GM21529 (cell line): ENCODE measurements at regions not wholly inside any gene's neighbourhood (a gene's known extent, or its start where the extent isn't known, plus 50 kb on each side); places are given as distances from the start of the nearest gene placed in this dataset.

Experiments used
- ATAC-seq: cut with Tn5 transposase; IDR thresholded peaks from one replicate; pipeline ENCODE4 v1.9.1; 2021; ENCODE audit not compliant: unreplicated experiment

DNA sequence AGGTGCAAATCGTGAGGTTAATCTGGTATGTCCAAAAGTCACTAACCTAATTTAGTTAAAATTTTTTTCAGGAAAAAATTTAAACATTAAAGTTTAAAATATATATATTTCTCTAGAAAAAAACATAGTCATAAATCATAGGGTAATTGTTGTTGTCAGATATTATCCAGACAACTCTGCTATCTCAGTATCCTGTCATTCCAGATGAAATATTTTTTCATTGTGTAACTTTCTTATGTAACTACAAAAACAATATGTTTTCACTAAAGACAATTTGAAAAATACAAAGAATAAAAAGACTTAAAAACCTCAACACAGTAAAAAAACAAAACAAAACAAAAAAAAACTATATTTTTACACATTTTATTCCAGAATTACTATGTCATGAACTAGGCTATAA lies 57.6 kb downstream of the TENT5A start:
- ATAC-seq = no peak

DNA sequence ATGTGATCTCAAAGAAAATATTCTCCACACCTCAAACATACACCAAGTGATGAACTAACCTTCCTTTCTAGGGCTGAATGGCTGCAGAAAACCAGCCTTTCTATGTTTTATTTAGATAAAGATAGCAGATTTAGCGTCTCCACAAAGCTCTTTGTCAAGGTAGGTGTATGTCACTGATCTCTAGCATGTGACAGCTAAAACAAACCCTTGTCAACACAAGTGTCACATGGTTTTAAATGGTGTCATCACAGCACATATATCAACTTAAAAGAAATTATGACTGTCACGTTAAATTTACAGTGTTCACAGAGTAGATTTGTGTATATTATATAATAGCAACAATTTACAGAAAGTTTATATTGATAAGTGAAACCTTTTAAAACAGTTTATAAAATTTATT lies 58.3 kb downstream of the TENT5A start:
- ATAC-seq = no peak

DNA sequence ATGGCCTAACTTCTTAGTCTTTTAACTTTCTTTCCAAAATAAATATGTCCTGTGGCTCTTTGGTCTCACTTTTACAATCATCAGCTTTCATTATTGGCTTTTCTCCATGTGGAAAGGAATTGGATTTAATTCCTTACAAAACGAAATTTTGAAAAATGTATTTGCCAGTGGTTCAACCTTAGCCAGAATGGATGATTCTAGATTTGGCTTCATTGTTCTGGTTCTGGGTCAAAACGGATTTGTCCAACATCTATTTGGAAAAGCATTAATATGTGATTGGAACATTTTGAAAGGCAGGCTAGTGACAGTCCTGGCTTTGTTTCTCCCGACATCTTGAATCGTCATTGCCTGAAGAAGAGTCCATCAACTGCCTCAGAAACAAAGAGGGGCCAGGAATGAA lies 59.2 kb downstream of the TENT5A start:
- no peak for ATAC-seq

DNA sequence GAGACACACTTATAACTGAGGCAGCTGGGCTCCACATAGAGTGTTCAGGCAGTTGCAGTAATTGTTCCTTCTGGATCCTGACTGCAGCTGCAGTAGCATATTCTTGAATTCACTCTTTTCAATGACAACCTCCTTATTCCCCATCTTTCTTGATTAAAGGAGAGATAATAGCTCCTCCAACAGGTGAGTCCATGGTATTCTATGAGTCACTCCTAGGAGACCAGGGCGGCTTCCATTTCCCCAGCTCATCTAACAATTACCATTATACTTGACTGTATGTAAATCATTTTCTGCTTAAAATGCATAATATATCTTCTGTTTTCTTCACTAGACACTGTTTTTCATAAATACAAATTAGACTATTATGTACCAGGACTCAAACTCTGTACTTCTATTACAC lies 62.4 kb downstream of the TENT5A start:
- ATAC-seq = no peak

DNA sequence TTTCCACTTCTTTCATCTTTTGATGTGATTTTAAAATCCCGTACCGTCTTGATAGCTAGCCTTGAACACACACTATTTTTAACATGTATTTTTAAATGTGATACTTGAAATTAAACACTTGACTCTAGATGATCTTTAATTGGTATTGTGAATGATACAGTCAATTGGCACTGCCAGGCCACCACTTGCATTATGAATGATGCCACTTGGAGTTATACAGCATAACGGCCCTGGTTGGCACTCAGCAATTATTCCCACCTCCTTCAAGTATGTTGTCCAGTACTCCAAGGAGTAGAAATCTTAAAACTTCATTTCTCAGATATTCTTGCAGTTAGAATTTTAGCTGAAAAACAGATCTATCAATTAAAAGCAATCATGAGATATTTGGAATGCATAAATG lies 62.9 kb downstream of the TENT5A start:
- ATAC-seq = no peak

DNA sequence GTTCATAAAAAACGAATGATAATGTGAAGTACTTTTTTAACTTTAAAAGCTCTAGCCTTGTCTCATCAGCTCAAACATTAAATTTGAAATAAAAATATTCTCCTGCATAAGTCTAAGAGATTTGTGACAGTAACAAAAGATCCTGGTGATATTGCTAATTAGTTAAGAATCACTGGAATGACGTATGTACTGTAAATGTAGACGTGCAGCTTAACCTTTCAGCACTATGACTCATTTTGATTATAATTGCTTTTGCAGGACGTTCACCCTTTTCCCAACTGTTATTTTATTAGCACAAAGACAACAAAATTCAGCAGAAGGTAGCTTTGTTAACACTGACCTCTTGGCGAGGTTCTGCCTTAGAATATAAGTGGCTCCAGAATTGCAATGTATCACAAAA lies 68.6 kb downstream of the TENT5A start:
- ATAC-seq = no peak

DNA sequence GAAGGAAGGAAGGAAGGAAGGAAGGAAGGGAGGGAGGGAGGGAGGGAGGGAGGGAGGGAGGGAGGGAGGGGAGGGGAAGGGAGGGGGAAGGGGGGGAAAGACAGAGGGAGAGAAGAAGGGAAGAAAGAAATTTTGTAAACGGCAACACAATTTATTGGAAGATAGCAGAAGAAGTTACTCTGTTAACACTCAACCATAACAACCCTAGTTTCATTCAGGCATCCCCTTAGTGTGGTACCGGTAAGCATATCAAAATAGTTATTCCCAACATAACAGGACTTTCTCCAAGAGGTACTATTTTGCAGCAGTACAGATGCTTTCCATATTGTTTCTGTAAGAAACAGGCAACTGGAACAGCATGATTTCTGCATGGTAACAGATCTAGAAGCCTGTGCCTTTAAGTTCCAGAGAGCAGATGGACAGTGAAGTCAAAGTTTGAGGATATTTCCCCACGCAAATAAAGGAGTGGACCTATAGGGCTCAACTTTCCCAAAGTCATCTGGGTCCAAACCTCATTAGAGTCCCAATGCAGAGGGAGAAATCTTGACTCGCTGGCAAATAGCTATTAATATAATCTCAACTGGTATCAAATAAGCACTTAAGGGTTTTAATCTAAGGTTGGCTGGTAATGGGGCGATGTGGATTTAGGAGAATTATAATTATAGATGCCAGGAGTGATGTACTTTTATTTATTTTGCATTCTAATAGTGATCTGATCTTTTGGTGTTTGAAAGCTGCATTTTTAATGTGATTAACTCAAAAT lies 69.4 kb downstream of the TENT5A start:
- no peak for ATAC-seq

DNA sequence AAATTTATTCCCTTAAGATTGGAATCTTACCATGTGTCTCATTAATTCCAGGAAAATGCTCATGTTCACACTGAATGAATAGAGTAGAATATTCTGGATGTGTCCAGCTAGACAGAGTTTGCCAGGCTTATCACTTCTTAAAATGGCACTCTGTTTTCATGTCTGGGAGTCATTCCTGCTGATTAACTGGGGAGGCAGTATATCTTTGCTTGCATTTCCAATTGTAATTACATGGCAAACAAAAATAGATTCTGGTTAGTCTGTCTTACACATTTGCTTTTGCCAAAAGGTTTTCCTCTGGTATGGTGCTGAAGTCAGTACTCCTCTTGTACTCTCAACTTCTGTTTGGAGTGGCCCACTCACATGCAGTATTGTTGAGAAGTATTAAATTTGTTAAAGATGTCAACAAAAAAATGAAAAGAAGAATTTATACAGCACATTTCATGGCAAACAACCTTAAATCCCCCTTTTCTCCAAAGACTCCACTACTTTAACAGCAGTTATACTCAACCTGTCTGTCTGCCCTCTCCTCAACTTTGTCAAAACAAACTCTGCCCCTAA lies 70.2 kb downstream of the TENT5A start:
- ATAC-seq = no peak

DNA sequence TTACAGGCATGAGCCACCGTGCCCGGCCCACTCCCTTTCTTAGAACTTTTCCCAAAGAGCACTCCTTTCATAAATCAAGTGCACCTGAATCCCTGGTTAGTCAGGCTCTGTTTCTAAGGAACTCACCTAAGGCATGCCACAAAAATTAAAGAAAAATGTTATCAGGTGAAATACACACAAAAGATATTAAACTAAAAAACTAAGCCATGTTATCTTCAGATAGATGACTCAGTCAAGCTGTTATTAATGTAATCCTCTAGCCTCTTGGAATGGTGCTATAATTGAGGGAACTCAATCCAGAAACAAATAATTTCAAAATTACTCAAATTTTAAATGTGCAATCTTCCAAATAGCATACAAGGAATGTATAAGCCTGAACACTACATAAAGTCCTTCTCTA lies 83.0 kb downstream of the TENT5A start:
- ATAC-seq = no peak

DNA sequence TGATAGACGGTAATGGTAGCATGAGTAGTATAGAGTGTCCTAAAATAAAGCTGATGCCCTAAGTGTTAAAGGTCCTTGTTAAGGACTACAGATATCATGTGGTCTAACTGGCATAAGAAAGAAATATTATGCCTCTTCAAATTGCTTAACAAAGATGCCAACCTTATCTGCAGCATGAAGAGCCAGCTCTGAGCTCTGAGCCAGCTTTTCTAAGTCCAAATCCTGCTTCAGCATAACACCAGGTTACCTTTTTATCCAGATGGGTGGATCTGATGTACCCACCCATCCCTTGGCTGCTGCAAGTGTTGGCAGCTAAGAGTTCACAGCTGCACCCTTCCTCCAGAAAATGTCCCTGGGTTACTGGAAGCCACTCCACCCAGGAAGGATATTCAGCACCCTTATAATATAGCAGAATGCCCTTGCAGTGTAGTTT lies 83.8 kb downstream of the TENT5A start:
- ATAC-seq = no peak

DNA sequence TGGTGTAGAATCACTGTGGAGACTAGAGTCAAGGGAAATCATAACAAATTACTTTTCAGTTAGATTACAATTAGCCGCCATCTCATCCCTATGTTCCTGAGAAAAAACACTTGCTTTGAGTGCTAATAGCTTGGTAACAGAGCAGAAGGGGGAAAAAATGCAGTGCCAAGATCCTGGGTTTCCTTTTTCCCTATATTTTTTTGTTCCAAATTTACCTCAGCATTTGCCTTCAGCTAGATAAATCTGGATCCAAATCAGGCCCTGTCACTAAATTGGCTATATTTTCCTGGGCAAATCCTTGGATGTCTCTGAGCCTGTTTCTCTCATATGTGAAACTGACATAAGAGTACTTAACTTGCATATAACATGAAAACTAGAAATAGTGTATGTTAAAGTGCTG lies 86.0 kb downstream of the TENT5A start:
- no peak for ATAC-seq

DNA sequence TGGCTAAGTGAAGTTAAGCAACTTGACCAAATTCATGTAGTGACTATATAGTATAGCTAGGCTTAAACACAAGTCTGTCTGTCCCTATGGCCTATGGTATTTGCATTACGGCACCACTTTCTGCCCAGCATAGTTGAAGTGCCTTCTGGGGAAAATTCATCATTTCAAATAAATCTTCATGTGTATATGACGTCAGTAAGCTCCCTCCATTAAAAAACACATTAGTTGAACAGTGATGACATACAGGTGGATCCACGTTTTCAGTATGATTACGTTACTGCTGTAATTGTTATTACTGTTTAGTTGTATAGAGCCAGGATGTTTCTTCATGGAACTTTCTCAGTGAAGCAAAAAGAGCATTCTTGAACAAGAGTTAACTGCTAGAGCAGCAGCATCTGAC lies 96.2 kb downstream of the TENT5A start:
- ATAC-seq = no peak

DNA sequence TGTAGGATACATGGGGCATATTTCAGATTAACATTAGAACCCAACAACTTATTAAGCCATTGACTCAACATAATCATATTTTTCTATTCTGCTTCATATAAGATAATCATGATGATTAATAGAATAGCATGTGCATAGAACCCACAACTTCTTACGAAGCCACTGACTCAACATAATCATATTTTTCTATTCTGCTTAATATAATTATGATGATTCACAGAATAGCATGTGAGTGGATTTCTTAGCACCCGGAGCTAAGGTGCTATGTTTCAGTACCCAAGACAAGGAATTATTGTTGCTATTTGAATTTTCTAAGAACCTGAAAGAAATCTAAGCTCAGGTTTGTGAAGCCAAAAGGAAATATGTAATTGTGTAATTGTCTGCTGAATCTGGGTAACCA lies 96.8 kb downstream of the TENT5A start:
- ATAC-seq = no peak

DNA sequence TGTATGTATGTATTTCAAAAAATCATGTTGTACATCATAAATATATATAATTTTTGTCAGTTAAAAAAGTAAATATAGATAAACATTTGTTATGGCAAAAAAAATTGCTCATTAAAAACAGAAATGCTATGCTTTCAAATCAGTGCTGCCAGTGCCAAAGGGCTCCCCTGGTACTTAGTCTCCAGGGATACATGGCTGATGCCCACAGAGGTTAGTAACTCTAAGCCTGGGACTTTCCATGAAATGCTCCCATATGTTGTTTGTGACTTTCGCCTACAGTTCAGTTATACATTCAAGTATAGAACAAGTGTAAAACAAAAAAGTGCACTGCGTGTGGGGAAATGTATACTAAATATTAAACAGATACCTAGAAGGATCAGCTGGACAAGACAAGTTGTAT lies 104.0 kb downstream of the TENT5A start:
- ATAC-seq = no peak

DNA sequence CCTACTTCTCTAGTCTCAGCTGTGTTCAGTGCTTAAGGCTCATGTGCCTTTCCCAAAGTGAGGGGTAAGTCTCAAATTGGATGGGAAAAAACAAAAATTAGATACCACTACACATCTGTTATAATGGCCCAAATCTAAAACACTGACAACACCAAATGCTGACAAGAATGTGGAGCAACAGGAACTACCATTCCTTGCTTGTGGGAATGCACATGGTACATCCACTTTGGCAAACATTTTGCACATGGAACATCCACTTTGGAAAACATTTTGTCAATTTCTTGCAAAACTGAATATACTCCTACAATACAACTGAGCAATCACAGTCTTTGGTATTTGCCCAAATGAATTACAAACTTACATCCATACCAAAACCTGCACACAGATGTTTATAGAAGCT lies 109.3 kb downstream of the TENT5A start:
- no peak for ATAC-seq

DNA sequence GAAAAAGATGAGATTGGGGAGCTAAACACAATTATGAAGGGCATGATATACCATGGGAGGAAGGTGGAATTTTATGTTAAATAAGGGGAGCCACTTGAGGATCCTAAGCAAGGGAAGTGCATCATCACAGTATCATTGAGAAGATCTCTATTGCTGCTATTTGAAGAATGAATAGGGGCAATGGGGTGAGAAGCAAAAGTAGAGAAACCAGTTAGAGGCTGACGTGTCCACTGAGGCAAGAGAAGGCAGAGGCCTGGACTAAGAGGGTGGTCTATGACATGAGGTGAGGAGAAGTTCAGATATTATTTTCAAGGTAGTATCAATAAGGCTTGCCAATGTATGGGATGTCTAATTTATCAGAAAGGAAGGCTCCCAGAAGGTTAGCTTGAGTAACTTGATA lies 111.6 kb downstream of the TENT5A start:
- no peak for ATAC-seq

DNA sequence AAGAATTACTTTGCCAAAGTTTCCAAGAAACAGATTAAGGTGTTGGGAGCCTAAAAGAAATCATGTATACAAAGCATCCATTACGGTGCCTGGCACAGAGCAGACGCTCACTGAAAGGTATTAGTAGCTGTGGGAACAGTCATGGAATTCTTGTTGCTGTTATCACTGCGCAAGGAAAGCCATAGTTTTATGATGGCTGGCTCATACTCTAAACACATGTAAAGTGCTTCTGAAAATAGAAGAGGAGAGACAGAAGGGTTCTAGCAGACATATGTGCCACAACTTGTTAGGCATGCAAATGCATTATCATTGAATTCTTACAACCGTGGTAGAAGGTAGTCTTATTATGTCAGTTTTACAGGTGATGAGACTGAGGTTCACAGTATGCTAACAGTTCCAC lies 112.4 kb downstream of the TENT5A start:
- no peak for ATAC-seq

DNA sequence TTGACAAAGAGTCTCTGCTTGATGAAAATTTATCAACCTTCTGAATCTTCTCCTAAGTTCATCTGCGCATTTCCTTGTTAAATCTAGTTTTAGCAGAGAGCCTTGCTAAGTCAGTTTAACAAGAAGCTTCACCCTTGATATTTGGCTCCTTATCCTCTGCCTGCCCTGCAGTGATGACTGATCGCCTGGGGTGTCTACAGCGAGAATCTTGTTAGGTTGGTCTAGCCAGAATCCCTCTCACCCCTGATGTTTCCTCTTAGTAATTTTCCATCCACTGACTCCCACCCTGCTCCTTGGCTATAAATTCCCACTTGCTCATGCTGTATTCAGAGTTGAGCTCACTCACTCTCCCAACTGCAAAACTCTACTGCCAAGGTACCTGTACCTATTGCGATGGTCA lies 114.1 kb downstream of the TENT5A start:
- ATAC-seq = no peak

DNA sequence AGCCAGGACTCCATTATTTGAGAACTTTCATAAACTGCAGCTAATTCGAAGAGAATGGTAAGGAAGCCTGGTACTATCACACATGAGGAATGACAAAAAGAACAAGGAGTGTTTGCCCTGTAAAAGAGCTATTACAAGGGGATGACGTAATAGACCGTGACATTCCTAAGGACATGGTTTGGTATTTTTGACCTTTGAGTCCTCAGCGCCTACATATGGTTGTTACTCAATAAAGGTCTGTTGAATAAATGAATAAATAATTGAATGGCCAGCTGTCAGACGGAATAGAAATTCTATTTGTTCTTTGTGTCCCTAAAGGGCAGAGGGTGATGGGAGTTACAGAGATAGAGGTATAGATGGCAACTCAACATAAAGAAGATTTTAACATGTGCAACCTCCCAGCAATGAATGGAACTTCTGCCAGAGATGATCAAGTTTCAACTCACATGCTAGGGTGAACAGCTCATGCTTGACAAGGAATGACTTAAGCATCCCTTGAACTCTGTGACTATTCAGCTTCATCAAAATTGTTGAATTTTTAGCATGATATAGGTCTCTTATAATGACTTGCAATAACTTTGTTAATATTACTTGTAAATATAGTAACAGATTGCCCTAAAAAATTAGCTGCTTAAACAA lies 115.4 kb downstream of the TENT5A start:
- ATAC-seq = no peak

DNA sequence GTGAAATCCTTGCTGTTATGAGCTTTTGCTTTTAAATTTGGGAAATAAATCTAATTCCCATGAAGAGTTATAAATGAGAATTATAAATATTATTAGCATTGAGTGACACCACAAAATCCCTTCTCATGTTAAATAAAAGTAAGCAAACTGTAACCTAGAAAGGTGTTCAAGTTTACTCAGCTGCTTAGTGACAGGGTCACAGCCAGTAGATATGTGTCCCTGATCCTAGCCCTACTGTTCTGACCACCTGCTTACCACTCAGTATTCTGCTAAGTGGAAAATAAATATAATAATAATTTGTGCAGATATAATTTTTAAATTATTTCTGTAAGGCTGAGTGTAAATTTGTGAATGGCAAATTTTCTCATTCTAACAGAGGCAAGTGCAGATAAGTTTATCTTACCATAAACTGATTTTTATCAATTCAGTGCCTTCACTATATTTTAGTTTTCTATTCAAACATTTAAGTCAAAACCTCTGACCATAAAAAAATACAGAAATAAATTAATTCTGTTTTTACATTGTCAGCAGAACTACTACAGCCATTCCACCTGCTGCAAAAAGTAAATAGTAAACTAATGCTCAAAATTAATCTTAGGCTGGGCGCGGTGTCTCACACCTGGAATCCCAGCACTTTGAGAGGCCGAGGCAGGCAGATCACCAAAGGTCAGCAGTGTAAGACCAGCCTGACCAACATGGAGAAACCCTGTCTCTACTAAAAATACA lies 118.2 kb downstream of the TENT5A start:
- ATAC-seq = no peak

DNA sequence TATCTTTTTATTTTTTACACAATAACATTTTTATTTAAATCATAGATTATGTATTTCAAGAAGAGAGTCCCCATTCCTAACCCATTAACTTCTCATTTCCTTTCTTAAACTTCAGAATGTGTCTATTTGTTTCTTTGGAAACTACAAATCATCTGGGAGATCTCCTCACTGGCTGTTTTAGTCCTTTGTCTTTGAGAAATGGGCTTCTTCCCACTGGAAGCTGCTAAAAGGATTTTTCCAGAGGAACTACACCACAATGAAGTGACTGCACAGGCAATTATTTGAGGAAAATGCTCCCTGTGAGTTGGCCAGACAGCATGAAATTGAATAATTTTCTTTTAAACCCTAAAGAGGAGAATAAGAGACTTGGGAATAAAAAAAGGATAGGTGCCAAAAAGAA lies 119.1 kb downstream of the TENT5A start:
- ATAC-seq = no peak

DNA sequence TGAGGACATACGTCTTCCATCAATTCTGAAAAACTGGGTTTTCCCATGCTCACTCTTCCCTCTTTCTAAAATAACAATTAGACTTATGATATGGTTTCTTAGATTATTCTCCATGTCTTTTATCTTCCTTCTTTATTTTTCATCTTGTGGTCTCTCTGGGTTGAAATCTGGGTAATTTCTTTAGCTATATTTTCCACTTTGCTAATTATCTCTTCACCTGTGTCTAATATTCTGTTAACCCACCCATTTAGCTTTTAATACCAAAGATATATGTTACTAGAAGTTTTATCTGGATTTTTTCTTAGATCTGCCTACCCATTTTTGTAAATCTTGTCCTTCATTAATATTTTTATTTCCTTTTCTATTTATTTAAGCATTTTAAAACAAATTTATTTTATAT lies 121.8 kb downstream of the TENT5A start:
- no peak for ATAC-seq
